HEK293 (cell line): ENCODE measurements at regions not wholly inside any gene's neighbourhood (a gene's known extent, or its start where the extent isn't known, plus 50 kb on each side); places are given as distances from the start of the nearest gene placed in this dataset.

Source experiments
- CTCF ChIP-seq: fragments of 450-650 bp; formaldehyde crosslinking; IDR thresholded peaks from 2 replicates; pipeline ENCODE4 v1.5.1; 2016; ENCODE audit warnings: missing biosample characterization, missing genetic modification characterization
- MYNN ChIP-seq: fragments of 450-650 bp; formaldehyde crosslinking; IDR thresholded peaks from 2 replicates; pipeline ENCODE4 v1.5.1; 2016; ENCODE audit warnings: missing biosample characterization, missing genetic modification characterization, borderline replicate concordance
- ZBTB17 ChIP-seq: fragments of 450-650 bp; formaldehyde crosslinking; IDR thresholded peaks from 2 replicates; pipeline ENCODE4 v1.5.1; 2016; ENCODE audit warnings: missing biosample characterization, missing genetic modification characterization
- ZNF335 ChIP-seq: fragments of 450-650 bp; formaldehyde crosslinking; conservative IDR thresholded peaks from 2 replicates; pipeline ENCODE4 v1.5.1; 2016; ENCODE audit warnings: missing biosample characterization, missing genetic modification characterization
- ZNF660 ChIP-seq: fragments of 450-650 bp; IDR thresholded peaks from 2 replicates; pipeline ENCODE4 v1.5.1; 2018; ENCODE audit warnings: missing biosample characterization, mild to moderate bottlenecking, missing genetic modification characterization
- ZNF670 ChIP-seq: fragments of 450-650 bp; formaldehyde crosslinking; IDR thresholded peaks from 2 replicates; pipeline ENCODE4 v1.5.1; 2016; ENCODE audit warnings: missing biosample characterization, missing genetic modification characterization, low read depth
- TF ChIP-seq, protein P1 (sequence below): sonication (generic); formaldehyde crosslinking; IDR thresholded peaks from 2 replicates; pipeline ENCODE4 v1.8.1; 2022; ENCODE audit warnings: mild to moderate bottlenecking, moderate library complexity, missing genetic modification reagents
- TF ChIP-seq, protein P2 (sequence below): fragments of 450-650 bp; formaldehyde crosslinking; conservative IDR thresholded peaks from 2 replicates; pipeline ENCODE4 v1.5.1; 2016; ENCODE audit warnings: low read depth, missing biosample characterization, missing genetic modification characterization

DNA sequence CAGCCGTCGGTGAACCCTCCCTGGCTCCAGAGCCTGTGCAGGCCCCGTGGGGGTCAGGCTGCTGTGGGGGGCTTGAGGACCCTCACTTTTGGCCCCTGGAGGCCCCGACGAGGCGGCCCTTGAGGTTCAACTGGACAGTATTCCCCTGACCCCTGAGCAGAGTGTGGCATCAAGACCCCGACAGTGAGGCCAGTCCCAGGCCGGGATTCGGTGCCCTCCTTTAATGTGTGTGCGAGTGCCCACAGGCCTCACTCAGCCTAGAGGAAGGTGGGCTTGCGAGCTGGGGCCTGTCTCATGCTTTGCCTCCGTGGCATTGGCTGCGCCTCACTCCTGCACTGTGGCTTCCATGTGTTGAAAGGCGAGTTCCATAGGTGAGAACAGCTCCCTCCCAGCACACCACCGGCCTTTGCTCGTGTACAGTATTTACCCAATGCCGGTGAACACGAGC, 94.5 kb downstream of the METRNL start:
- no peak for TF ChIP-seq CTCF (tag by site-specific recombination)
- TF ChIP-seq ZNF335 = no peak
- no peak for TF ChIP-seq ZNF660 (tag by site-specific recombination)
- no peak for TF ChIP-seq ZNF670
- TF ChIP-seq, protein P1, sequence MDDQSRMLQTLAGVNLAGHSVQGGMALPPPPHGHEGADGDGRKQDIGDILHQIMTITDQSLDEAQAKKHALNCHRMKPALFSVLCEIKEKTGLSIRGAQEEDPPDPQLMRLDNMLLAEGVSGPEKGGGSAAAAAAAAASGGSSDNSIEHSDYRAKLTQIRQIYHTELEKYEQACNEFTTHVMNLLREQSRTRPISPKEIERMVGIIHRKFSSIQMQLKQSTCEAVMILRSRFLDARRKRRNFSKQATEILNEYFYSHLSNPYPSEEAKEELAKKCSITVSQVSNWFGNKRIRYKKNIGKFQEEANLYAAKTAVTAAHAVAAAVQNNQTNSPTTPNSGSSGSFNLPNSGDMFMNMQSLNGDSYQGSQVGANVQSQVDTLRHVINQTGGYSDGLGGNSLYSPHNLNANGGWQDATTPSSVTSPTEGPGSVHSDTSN (CRISPR knock-in tag) = no peak
- no peak for TF ChIP-seq MYNN (tag by site-specific recombination)
- TF ChIP-seq, protein P2, sequence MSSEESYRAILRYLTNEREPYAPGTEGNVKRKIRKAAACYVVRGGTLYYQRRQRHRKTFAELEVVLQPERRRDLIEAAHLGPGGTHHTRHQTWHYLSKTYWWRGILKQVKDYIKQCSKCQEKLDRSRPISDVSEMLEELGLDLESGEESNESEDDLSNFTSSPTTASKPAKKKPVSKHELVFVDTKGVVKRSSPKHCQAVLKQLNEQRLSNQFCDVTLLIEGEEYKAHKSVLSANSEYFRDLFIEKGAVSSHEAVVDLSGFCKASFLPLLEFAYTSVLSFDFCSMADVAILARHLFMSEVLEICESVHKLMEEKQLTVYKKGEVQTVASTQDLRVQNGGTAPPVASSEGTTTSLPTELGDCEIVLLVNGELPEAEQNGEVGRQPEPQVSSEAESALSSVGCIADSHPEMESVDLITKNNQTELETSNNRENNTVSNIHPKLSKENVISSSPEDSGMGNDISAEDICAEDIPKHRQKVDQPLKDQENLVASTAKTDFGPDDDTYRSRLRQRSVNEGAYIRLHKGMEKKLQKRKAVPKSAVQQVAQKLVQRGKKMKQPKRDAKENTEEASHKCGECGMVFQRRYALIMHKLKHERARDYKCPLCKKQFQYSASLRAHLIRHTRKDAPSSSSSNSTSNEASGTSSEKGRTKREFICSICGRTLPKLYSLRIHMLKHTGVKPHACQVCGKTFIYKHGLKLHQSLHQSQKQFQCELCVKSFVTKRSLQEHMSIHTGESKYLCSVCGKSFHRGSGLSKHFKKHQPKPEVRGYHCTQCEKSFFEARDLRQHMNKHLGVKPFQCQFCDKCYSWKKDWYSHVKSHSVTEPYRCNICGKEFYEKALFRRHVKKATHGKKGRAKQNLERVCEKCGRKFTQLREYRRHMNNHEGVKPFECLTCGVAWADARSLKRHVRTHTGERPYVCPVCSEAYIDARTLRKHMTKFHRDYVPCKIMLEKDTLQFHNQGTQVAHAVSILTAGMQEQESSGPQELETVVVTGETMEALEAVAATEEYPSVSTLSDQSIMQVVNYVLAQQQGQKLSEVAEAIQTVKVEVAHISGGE (tag by site-specific recombination) = no peak
- no peak for TF ChIP-seq ZBTB17 (tag by site-specific recombination)
